ENCODE measurements at regions not wholly inside any gene's neighbourhood (a gene's known extent, or its start where the extent isn't known, plus 50 kb on each side); places are given as distances from the start of the nearest gene placed in this dataset.

GRCh38 chr5:58224661-58225060 is 235.2 kb downstream of the PLK2 start:
- TF ChIP-seq, protein P1, sequence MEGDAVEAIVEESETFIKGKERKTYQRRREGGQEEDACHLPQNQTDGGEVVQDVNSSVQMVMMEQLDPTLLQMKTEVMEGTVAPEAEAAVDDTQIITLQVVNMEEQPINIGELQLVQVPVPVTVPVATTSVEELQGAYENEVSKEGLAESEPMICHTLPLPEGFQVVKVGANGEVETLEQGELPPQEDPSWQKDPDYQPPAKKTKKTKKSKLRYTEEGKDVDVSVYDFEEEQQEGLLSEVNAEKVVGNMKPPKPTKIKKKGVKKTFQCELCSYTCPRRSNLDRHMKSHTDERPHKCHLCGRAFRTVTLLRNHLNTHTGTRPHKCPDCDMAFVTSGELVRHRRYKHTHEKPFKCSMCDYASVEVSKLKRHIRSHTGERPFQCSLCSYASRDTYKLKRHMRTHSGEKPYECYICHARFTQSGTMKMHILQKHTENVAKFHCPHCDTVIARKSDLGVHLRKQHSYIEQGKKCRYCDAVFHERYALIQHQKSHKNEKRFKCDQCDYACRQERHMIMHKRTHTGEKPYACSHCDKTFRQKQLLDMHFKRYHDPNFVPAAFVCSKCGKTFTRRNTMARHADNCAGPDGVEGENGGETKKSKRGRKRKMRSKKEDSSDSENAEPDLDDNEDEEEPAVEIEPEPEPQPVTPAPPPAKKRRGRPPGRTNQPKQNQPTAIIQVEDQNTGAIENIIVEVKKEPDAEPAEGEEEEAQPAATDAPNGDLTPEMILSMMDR (IDR thresholded peaks at IDR 0.05) = no peak
- no peak for TF ChIP-seq EZH2 (IDR thresholded peaks at IDR 0.05; ENCODE audit: borderline replicate concordance, insufficient read depth, low read depth, low read length, poor library complexity, severe bottlenecking)
